Body of pancreas (tissue), 4 donors: ENCODE measurements at regions not wholly inside any gene's neighbourhood (a gene's known extent, or its start where the extent isn't known, plus 50 kb on each side); places are given as distances from the start of the nearest gene placed in this dataset.

Experiments
- ATAC-seq: fragments of 150-250 bp; one replicate; pipeline ENCODE4 v1.9.1; 2016
- DNase-seq, 4 donors: peaks; one replicate each; pipeline ENCODE4 v3.0.0-alpha.2; 2019
- H3K27ac ChIP-seq, 4 donors: fragments of 200-600 bp; sonication (generic); 1 replicate in 3 of 4; 2 replicates in 1 of 4; pipeline versions ENCODE4 v1.5.1 to v1.6.1; 2016 to 2019; ENCODE audit warnings: mild to moderate bottlenecking in 1 of 4, mixed read lengths in 1 of 4, moderate library complexity in 1 of 4
- H3K27me3 ChIP-seq, 2 donors: fragments of 200-600 bp; sonication (generic); one replicate each; pipeline ENCODE4 v1.6.0; 2016; ENCODE audit warnings: mild to moderate bottlenecking in 1 of 2
- H3K36me3 ChIP-seq, 2 donors: fragments of 200-600 bp; sonication (generic); replicated peaks in 1 of 2; 2 replicates each; pipeline ENCODE4 v1.5.1; 2016; ENCODE audit warnings: low read depth in 2 of 2; ENCODE audit not compliant: insufficient read depth in 1 of 2
- H3K4me1 ChIP-seq: fragments of 200-600 bp; sonication (generic); one replicate; pipeline ENCODE4 v1.6.0; 2016
- H3K4me3 ChIP-seq, 2 donors: fragments of 200-600 bp; sonication (generic); 1 replicate in 1 of 2; 2 replicates in 1 of 2; pipeline ENCODE4 v1.5.1; 2016 to 2019
- H3K9me3 ChIP-seq, 3 donors: fragments of 200-600 bp; sonication (generic); 1 replicate in 2 of 3; 2 replicates in 1 of 3; pipeline ENCODE4 v1.5.1; 2016
- CTCF ChIP-seq, 7 experiments: fragments of 450-650 bp in 4 of 7; fragments of 200-600 bp in 3 of 7; sonication (generic) in 3 of 7; IDR thresholded peaks; one replicate each; pipeline ENCODE4 v1.5.1; 2016 to 2019; ENCODE audit warnings: antibody characterized with exemption in 7 of 7
- POLR2A ChIP-seq, 3 donors: fragments of 450-650 bp; IDR thresholded peaks; one replicate each; pipeline ENCODE4 v1.6.1; 2016; ENCODE audit warnings: antibody characterized with exemption in 3 of 3, mild to moderate bottlenecking in 2 of 3
- WGBS, 2 donors: methylation state at CpG; one replicate each; pipeline ENCODE4 v1.1.5; 2017; 5-methylcytosine and 5-hydroxymethylcytosine counted together
- intact Hi-C: fragments of 100-400 bp; cut with DNase I; formaldehyde crosslinking; loops from one replicate; pipeline ENCODE4 v1.15.1; 2023

- TF ChIP-seq POLR2A (IDR thresholded peaks at IDR 0.05) = no peak
- Histone ChIP-seq H3K9me3 (no peaks in the 10 kb centered on the region), H3K4me3 (no peak overlapping the region), H3K27ac (no peak overlapping the region), H3K27me3 (no peaks in the 10 kb centered on the region), H3K4me1 (no peaks in the 10 kb centered on the region), H3K36me3 (no peaks in the 10 kb centered on the region)
- ATAC-seq (no peak), DNase-seq (no peak)
- intact Hi-C loops = no loop called here
- 37 to 56% methylated on average over 4 of the region's 4 CpGs for WGBS, 2 donors
Measured at GRCh38 chr5:159732220-159732619, 184.1 kb upstream of the ADRA1B start.

GRCh38 chr5:159734366-159734765 is 181.9 kb upstream of the ADRA1B start:
- WGBS, 2 donors = 64 to 70% methylated on average over 2 of the region's 2 CpGs
- DNase-seq (no peak), ATAC-seq (no peak)
- Histone ChIP-seq H3K9me3 (no peaks in the 10 kb centered on the region), H3K27ac (no peak overlapping the region), H3K27me3 (no peaks in the 10 kb centered on the region), H3K4me3 (no peak overlapping the region), H3K4me1 (no peaks in the 10 kb centered on the region), H3K36me3 (no peaks in the 10 kb centered on the region)
- intact Hi-C loops = no loop called here
- no peak for TF ChIP-seq CTCF (IDR thresholded peaks at IDR 0.05)
- TF ChIP-seq POLR2A (IDR thresholded peaks at IDR 0.05) = no peak

GRCh38 chr5:159735036-159735435 is 181.2 kb upstream of the ADRA1B start:
- Histone ChIP-seq H3K4me3 (no peak overlapping the region), H3K4me1 (no peaks in the 10 kb centered on the region), H3K27ac (no peak overlapping the region), H3K9me3 (no peaks in the 10 kb centered on the region), H3K27me3 (no peaks in the 10 kb centered on the region), H3K36me3 (no peaks in the 10 kb centered on the region)
- ATAC-seq (no peak), DNase-seq (no peak)
- intact Hi-C loops = no loop called here
- WGBS, 2 donors = 48 to 62% methylated on average over 2 of the region's 2 CpGs
- TF ChIP-seq POLR2A (IDR thresholded peaks at IDR 0.05) (no peak), CTCF (IDR thresholded peaks at IDR 0.05) (no peak)

- H3K36me3 ChIP-seq = no peaks in the 10 kb centered on the region
- H3K27ac ChIP-seq = no peak overlapping the region
- no peaks in the 10 kb centered on the region for H3K4me1 ChIP-seq
- WGBS, 2 donors = 55 to 59% methylated on average over 8 of the region's 8 CpGs
- no peaks in the 10 kb centered on the region for H3K9me3 ChIP-seq
- intact Hi-C loops = no loop called here
- ATAC-seq (no peak), DNase-seq (no peak)
- no peak overlapping the region for H3K4me3 ChIP-seq
- no peaks in the 10 kb centered on the region for H3K27me3 ChIP-seq
- TF ChIP-seq CTCF (IDR thresholded peaks at IDR 0.05) (no peak), POLR2A (IDR thresholded peaks at IDR 0.05) (no peak)
Measured at GRCh38 chr5:159735749-159736660, 180.3 kb upstream of the ADRA1B start.

- intact Hi-C loops = no loop called here
- H3K27me3 ChIP-seq = no peaks in the 10 kb centered on the region
- no peaks in the 10 kb centered on the region for H3K4me1 ChIP-seq
- TF ChIP-seq CTCF (IDR thresholded peaks at IDR 0.05) = no peak
- TF ChIP-seq POLR2A (IDR thresholded peaks at IDR 0.05) = no peak
- ATAC-seq (no peak), DNase-seq (no peak)
- no peak overlapping the region for H3K4me3 ChIP-seq
- H3K36me3 ChIP-seq = no peaks in the 10 kb centered on the region
- 21 to 23% methylated on average over 2 of the region's 2 CpGs for WGBS, 2 donors
- no peaks in the 10 kb centered on the region for H3K9me3 ChIP-seq
- no peak overlapping the region for H3K27ac ChIP-seq
Measured at GRCh38 chr5:159736844-159737243, 179.4 kb upstream of the ADRA1B start.
